T-helper 9 cell (primary cell): ENCODE measurements at regions not wholly inside any gene's neighbourhood (a gene's known extent, or its start where the extent isn't known, plus 50 kb on each side); places are given as distances from the start of the nearest gene placed in this dataset.
"Not testable (repeated sequence)": the region's sequence is repeated elsewhere in the genome, so short reads cannot be mapped to it uniquely, and the experiment has no call there.

Experiments
- DNase-seq: peaks from one replicate; pipeline ENCODE4 v3.0.0-alpha.2; 2020

DNA sequence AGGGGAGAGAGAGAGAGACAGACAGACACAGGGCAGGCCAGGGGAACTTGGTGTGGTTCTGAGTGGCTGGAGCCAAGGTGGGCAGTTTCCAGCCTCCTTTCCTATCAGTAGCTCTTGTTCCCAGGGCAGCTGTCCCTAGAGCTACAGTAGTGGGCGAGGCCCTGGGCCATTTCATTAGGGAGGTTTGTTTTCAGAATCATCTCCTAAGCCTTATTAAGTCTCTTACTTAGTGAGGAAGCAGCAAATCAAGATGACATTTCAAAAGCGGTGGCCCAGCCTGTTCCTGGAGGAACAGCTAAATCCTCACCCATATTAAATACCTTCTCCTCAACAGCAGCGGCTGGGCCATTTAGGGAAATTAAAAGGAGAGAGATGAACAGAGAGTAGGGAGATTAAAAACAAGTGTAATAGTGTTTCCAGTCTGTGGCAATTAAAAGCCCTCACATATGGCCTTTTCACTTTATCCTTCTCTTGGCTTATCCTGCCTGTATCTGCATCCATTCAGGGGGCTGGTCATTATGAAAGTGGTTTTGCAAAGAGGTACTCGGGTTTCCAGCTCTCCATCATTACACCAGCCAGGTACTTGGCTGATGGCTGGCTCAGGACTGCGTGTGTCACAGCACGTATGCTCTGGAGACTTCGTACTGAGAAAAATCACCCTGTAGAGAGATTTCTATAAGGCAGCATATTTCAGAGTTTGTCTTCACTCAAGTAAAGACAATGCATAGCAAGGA lies 91.9 kb upstream of the PRR23C start:
- no peak for DNase-seq

DNA sequence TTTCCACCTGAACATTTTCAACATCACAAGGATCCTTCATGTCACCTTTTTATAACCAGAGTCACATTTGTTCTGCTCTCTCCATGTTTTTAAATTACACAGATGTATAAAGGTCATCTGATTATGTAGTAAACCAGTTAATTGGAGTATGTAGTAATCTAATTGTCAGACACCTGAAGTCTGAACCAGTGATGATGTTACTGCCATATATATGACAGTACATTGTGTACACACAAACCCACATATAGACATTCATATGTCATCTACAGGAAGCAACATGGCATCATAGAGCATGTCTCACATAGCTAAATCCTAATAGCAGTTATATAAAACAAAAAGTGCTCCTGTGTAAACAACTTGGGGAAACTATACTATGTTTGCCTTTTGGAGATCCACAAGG lies 95.9 kb upstream of the PRR23C start:
- DNase-seq = no peak

DNA sequence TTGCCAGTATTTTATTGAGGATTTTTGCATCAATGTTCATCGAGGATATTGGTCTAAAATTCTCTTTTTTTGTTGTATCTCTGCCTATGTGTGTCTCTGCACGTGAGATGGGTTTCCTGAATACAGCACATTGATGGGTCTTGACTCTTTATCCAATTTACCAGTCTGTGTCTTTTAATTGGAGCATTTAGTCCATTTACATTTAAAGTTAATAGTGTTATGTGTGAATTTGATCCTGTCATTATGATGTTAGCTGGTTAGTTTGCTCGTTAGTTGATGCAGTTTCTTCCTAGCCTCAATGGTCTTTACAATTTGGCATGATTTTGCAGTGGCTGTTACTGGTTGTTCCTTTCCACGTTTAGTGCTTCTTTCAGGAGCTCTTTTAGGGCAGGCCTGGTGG lies 101.3 kb upstream of the PRR23C start:
- not testable (repeated sequence) for DNase-seq

DNA sequence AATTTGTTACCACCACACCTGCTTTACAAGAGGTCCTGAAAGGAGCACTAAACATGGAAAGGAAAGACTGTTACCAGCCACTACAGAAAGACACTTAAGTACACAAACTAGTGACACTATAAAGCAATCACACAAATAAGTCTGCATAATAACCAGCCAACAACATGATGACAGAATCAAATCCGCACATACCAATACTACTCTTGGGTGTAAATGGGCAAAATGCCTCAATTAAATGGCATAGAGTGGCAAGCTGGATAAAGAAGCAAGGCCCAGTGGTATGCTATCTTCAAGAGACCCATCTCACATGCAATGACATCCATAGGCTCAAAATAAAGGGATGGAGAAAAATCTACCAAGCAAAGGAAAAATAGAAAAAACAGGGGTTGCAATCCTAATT lies 106.8 kb upstream of the PRR23C start:
- no peak for DNase-seq

DNA sequence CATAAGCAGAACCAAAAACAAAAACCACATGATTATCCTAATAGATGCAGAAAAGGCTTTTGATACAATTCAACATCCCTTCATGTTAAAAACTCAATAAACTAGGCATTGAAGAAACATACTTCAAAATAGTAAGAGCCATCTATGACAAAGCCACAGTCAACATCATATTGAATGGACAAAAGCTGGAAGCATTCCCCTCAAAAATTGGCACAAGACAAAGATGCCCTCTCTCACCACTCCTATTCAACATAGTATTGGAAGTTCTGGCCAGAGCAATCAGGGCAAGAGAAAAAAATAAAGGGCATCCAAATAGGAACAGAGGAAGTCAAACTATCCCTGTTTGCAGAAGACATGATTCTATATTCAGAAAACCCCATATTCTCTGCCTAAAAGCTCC lies 108.7 kb upstream of the PRR23C start:
- not testable (repeated sequence) for DNase-seq

DNA sequence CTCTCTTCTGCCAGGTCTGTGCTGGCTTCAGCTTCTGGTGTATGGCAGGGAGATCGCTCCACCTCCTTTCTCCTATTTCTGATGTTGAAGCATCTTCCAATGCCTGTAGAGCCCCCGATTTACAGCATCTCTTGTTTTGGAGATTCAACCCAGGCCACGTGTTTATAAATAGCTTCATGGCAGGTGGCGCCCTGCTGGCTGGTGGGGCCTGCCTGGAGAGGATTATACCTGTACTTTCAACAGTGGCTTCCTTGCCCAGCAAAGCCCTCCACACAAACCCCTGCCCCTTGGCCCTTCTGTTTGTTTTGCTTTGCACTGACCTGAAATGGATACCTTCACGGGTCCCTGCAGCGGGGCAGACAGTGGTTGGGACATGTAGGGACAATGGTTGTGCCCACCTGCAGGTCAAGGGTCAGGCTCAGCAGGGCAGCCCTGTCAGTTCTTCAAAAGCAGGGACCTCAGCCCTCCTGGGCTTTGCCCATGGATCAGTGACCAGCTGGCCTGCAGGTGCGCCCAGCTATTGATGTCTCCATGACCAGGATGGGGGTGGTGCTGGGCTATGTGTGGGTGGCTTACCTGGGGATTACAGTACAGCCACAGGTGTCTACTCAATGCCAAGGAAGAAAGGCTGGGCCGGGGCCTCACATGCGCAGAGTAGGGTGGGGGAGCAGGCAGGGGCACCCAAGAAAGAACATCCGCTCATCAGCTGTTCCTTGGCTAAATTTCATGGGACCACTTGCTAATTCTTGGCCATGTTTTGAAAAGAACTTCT lies 112.7 kb upstream of the PRR23C start:
- DNase-seq = no peak

DNA sequence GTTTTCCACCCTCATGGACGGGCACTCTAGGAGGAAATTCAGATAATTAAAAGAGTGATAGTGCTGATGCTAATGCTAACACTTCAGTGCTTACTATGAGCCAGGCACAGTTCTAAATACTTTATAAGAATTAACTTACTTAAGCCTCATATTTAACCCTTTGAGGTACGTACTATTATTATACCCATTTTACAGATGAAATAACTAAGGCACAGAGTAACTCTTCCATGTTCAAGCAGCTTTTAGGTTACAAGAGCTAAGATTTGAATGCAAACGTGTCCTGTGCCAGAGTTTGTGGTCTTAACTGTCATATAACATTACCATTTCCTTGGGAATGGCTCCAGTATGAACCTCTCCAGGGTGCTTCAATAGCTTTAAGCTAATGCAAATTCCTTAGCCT lies 114.7 kb upstream of the PRR23C start:
- no peak for DNase-seq

DNA sequence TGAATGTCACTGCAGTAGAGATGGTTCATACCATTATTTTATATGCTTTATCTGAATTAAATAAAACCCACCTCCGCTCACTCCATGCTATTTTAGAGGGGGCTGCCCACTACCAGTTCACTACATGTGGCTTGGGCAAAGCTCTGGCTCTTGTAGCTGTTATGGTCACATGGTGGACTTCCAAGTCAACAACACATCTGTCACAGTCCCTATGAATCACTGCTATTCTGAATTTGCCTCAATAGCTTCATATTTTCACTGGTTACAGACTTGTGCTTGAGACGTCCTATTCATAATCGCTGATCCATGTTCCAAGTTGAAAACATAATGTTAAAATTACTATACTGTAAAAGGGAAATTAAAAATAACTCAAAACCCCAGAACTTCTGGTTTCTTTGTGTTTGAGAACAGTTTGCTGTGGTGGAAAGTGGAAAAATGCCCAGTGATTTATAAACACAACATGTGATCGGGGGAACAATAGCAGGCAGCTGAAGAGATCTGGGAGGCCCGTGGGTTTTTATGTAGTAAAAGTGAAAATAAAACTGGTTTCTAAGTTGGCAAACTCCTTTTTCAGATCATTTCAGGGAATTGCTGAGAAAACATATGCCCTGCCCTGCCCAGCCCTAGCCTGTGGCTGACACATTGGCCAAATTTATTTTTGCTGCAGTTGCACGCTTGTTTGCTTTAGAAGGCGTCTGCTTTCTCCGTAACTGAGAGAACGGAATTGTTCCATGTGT lies 128.8 kb upstream of the PRR23C start:
- no peak for DNase-seq

DNA sequence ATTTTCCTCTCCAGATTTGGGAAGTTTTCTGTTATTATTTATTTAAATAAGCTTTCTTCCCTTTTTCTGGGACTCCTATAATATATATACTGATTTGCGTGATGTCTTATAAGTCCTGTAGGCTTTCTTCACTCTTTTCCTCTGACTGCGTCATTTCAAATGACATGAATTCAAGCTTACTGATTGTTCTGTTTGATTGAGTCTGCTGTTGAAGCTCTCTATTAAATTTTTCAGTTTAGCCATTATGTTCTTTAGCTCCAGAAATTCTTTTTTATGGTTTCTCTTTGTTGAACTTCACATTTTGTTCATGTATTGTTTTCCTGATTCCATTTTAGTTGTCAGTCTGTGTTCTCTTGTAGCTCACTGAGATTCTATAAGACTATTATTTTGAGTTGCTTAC lies 135.8 kb upstream of the PRR23C start:
- DNase-seq = no peak

DNA sequence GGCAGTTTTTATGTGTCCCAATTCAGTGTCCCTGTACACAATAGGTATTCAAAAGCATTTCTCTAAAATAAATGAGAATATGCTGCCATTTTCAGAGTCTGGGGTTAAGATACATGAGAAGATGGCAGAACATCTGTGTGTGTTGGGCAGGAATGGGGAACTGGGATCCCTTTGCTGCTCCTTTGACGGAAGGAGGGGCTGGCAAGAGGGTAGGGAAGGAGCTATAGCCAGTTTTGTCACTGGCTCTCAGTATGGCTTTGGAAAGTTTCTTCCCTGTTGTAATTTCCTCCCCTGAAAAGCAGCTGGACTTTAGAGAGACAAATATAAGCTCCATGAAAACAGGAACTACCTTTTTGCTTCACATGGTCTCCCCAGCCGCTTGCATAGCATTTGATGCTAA lies 137.5 kb upstream of the PRR23C start:
- DNase-seq = no peak

DNA sequence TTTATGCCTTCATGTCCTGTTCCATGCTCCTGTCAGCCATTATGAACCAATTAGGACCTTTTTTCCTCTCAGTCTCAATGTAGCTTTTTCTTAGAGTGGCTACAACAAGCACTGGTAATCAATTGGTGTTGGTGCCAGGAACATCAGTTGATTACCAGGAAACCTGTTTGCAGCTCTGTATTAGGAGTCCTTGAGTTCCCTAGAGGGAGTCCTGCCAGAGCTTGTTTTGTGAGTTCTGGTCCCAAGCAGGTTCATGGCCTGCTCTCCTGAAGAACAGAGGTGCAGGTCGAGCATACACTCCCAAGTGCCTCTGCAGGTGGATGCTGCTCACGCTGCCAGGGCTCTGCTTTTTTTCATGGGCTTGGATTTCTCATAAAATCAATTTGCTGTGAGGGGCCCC lies 137.9 kb upstream of the PRR23C start:
- no peak for DNase-seq

DNA sequence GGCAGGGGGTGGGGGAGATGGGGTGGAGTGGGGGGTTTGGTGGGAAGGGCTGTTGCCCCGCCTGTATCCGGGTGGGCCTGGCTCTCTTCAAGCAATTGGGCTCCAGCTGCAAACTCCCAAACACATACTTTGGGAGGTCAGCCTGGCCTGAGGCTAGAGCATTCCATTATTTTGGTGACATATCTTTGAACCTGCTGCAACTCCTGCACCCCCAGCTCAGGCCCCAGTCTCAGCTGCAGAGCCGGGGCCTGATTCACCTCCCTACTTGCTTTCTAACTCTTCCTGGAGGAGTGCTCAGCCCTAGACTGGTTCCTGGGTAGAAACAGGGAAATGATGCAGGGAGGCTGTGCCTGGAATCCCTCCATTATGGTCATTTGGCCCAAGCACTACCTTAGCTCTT lies 140.8 kb upstream of the PRR23C start:
- no peak for DNase-seq

DNA sequence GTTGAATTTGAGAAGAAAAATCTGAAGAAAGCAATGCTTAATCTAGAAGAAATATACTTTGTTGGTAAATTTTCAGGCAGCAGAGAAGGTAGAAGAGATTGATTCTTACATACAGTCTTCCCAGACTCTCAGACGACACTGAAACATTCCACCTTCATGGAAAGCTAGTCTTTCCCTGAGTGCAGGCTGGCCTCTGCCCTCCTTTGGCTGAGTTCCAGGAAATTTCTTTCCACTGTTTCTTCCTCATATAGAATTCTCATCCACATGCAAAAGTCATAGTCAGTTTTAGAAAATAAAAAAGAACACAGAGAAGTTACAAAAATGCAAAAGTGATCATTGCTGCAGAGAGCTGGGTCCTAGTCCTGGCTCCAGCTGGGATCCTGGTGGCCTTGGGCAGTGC lies 142.5 kb upstream of the PRR23C start:
- DNase-seq = no peak

DNA sequence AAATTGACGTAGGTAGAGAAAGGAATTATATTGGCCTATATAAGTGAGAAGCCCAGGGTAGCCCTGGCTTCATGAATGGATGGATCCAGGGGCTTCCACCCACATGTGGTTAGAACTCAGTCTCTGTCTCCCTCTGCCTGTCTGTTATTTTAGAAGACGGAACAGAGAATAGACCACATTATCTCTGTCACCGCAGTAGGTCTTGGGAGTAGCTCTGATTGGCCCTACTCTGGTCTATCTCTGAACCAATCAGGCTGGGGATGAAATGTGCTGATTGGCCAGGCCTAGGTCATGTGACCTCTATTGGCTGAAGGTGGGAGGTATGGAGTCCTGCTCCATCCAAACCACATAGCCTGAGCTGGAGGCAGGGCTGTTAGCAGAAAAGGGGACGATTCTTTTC lies 143.0 kb upstream of the PRR23C start:
- no peak for DNase-seq

DNA sequence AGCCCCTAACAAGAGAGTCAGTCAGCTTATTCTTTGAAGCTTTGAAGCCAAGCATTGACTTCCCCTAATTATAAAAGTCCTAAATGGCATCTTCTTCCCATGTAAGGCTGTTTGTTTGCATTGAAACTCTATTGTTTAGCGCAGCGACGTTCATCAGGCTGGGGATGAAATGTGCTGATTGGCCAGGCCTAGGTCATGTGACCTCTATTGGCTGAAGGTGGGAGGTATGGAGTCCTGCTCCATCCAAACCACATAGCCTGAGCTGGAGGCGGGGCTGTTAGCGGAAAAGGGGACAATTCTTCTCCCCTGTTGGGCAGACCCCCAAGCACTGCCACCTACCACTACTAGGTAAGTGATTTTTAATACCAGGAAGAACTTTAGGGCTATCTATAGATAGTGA lies 145.3 kb upstream of the PRR23C start:
- DNase-seq = no peak

DNA sequence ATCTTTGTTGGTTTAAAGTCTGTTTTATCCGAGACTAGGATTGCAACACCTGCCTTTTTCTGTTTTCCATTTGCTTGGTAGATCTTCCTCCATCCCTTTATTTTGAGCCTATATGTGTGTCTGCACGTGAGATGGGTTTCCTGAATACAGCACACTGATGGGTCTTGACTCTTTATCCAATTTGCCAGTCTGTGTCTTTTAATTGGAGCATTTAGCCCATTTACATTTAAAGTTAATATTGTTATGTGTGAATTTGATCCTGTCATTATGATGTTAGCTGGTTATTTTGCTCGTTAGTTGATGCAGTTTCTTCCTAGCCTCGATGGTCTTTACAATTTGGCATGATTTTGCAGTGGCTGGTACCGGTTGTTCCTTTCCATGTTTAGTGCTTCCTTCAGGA lies 149.4 kb upstream of the MRPS22 start:
- DNase-seq = not testable (repeated sequence)

DNA sequence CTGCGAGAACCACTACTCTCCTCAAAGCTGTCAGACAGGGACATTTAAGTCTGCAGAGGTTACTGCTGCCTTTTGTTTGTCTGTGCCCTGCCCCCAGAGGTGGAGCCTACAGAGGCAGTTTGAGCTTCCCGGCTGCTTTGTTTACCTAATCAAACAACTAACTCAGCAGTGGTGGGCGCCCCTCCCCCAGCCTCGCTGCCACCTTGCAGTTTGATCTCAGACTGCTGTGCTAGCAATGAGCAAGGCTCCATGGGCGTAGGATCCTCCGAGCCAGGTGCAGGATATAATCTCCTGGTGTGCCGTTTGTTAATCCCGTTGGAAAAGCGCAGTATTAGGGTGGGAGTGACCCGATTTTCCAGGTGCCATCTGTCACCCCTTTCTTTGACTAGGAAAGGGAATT lies 147.7 kb upstream of the MRPS22 start:
- DNase-seq = not testable (repeated sequence)

DNA sequence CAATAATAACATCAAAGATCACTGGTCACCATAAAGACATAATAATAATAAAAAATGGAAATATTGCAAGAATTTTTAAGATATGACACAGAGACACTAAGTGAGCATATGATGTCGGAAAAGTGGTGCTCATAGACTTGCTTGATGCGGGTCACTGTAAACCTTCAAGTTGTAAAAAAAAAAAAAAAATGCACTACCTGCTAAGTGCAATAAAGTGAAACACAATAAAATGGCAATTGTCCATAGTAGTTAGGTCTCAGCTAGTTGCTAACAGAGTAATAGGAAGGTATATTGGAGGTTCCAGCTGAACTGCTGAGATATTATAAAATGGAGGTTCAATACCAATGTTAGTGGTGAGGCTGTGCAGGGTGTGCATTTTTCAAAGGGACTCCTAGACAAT lies 146.6 kb upstream of the MRPS22 start:
- DNase-seq = no peak

DNA sequence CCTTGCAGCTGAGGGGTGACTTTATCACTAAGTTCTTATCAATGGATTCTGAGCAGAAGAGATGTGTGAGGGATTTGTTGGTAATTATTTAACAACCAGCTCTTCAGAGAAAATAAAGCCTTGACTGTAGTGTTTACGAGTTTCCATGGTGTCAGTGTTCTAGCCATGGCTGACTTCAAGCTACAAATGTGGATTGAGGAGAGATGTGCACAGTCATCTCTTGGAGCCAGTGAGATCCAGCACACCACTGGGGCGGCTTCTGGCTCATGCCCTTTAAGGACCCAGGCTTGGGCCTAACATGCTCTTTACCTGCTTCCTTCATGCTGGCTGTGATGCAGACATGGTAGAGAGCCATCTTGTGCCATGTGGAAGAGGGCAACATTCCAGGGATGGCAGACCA lies 145.6 kb upstream of the MRPS22 start:
- DNase-seq = no peak

DNA sequence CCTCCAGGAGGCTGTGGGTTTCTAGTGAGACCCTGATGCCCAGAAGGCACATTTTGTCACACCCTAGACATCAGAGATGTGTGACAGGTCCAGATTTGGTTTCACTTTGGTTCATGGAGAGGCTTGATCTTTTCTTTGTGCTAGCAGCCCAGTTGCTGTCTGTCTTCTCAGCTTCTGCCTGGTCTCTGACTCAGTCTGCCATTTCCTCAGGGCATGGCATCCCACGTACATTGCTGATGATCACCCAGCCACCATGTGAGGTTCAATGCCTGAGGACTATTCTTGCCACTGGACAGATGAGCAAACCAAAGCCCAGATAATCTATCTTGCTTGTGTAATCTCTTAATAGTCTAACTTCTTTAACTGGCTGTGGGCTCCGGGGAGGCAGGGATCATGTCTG lies 144.9 kb upstream of the MRPS22 start:
- no peak for DNase-seq

DNA sequence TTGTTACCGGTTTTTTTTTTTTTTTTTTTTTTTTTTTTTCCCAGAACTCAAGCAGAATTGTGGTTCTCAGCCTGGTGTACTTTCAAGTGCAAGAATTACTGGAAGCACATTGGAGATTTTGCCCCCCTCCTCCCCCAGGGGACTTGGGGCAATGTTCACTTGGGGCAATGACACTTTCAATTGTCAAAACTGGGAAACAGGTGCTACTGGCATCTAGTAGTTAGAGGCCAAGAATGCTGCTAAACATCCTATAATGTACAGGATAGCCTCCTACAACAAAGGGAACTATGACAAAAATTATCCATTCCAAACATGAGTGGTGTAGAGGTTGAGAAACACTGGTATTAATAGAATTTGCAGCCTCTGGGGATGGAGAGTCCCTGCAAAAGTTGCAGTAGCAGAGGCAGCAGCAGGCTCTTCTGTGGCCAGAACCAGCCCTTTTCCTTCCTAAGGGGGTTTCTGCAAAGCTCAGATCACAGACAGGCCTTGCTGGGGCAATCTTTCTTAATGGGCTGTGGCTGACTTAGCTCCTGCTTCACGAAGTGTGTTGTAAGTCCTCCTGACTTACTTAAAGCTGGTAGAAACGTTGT lies 144.3 kb upstream of the MRPS22 start:
- DNase-seq = no peak

DNA sequence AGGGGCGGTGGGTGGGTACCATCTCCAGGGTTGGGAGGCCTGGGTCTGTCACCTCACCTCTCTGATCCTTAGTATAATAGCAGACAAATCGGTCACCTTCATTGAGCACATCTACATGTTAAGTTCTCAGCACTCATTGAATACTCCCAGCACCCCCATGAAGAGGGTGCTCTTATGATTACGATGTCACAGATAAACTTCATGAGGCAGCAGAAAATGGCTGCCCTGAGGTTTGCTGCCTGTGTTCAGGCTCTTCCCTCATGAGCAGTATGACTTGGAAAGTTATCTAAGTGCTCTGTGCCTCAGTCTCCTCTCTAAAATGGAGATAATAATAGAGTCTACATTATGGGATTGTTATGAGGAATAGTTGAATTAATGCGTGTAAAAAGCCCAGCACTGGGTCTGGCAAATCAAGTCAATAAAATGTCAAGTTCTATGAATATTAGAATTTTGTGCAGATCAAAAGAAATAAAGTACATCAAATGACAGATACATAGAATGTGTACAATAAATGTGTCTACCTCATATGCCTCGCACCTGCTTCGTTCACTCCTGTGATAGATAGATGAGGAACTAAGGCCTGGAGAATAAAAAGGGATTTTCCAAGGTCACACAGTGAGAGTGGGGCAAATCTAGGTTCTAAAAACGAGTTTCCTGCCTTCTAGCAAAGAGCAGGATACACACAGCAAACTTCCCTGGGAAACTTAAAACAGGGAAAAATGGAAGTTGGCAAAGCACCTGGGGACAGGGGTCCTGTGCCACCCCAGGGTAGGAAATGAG lies 142.2 kb upstream of the MRPS22 start:
- no peak for DNase-seq
